ENCODE measurements at regions not wholly inside any gene's neighbourhood (a gene's known extent, or its start where the extent isn't known, plus 50 kb on each side); places are given as distances from the start of the nearest gene placed in this dataset.

DNA sequence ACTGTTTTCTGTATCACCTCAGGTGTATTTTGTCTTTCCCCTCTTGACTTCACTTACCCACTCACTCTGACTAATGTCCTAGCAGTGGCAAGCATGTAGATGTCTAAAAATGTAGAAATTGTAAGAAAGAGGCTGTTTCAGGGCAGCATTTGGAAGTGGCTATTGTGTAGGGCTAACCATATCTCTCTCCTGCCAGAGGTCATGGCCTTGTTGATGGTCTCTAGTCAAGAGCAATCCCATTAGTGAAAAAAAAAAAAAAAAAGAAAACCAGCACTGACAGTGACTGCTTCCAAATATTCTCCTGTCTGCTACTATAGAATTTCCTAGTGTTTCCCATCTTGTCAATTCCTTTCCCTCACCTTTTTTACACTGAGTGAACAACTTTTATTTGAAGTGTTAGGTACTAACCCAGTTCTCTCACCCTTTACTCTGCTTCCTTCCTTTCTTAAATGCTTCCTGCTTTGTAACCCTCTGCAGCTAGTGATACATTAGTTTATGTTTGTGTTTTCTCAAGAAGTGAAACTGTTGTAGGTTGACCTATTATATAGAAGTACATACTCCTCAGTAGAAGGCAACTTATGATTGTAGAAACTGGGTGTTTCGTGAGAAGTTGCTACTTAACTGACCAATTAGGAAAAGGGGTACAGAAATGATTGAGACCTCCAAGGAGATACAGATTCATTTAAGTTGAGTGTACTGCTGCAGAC lies 174.1 kb upstream of the PTPRK start:
- H2AK5ac ChIP-seq (ENCODE audit: insufficient read length, low read length): no peak overlapping the region
- H3K27me3 ChIP-seq (ENCODE audit: insufficient read depth, low read length): no peaks in the 10 kb centered on the region
- H3K9ac ChIP-seq (ENCODE audit: extremely low read depth, insufficient read length, low read length): no peak overlapping the region
- no peaks in the 10 kb centered on the region for H3K23me2 ChIP-seq (ENCODE audit: insufficient read length, low read depth, low read length, poor library complexity, severe bottlenecking)
- Mint-ChIP-seq H3K9me3 (no peaks in the 10 kb centered on the region), H3K4me1 (peaks cover 9 to 10% of the 10 kb centered on the region in 2 experiments), H3K27me3 (ENCODE audit: low read depth) (no peaks in the 10 kb centered on the region), H3K27ac (no peak overlapping the region), H3K4me3 (no peak overlapping the region), H3K36me3 (ENCODE audit: insufficient read depth in 1 of 3, low read depth in 3 of 3) (no peaks in the 10 kb centered on the region)
- H3K23ac ChIP-seq (ENCODE audit: insufficient read length, low read depth, low read length): no peak overlapping the region
- H3K79me2 ChIP-seq (ENCODE audit: insufficient read depth, low read length): no peaks in the 10 kb centered on the region
- H3K79me1 ChIP-seq (ENCODE audit: insufficient read depth, low read depth, low read length, poor library complexity, severe bottlenecking): no peaks in the 10 kb centered on the region
- WGBS (ENCODE audit: extremely low coverage, insufficient read length, low lambda C conversion rate): no CpG with 5 or more reads among the region's 1 CpG
- H3K4me1 ChIP-seq (ENCODE audit: insufficient read depth, low read length): 0 out of 2 replicates have a peak, but pooled peaks cover 2% of the 10 kb centered on the region
- no peak overlapping the region for H2AFZ ChIP-seq (ENCODE audit: low read length)
- H3K14ac ChIP-seq (ENCODE audit: insufficient read depth, low read length): no peak overlapping the region
- no peak for DNase-seq
- no peak overlapping the region for H2BK20ac ChIP-seq (ENCODE audit: low read depth, low read length, poor library complexity, severe bottlenecking)
- H3K4ac ChIP-seq (ENCODE audit: low read depth, low read length): no peak overlapping the region
- no peak overlapping the region for H3K27ac ChIP-seq (ENCODE audit: insufficient read length, low read depth, low read length)
- TF ChIP-seq, protein P1, sequence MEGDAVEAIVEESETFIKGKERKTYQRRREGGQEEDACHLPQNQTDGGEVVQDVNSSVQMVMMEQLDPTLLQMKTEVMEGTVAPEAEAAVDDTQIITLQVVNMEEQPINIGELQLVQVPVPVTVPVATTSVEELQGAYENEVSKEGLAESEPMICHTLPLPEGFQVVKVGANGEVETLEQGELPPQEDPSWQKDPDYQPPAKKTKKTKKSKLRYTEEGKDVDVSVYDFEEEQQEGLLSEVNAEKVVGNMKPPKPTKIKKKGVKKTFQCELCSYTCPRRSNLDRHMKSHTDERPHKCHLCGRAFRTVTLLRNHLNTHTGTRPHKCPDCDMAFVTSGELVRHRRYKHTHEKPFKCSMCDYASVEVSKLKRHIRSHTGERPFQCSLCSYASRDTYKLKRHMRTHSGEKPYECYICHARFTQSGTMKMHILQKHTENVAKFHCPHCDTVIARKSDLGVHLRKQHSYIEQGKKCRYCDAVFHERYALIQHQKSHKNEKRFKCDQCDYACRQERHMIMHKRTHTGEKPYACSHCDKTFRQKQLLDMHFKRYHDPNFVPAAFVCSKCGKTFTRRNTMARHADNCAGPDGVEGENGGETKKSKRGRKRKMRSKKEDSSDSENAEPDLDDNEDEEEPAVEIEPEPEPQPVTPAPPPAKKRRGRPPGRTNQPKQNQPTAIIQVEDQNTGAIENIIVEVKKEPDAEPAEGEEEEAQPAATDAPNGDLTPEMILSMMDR (conservative IDR thresholded peaks at IDR 0.05): no peak
- H4K20me1 ChIP-seq (ENCODE audit: control insufficient read depth, insufficient read depth, insufficient read length): no peaks in the 10 kb centered on the region
- no peak overlapping the region for H3K18ac ChIP-seq (ENCODE audit: insufficient read length, low read depth, low read length)
- H4K91ac ChIP-seq (ENCODE audit: insufficient read length, low read depth, low read length): no peak overlapping the region
- H2BK12ac ChIP-seq (ENCODE audit: insufficient read length, low read depth, low read length): no peak overlapping the region
- H3K4me2 ChIP-seq (ENCODE audit: insufficient read depth, insufficient read length, low read length): no peak overlapping the region
- no peak overlapping the region for H2BK120ac ChIP-seq (ENCODE audit: low read depth, low read length, poor library complexity, severe bottlenecking)
- H3K9me3 ChIP-seq (ENCODE audit: control insufficient read depth, low read depth, low read length): no peaks in the 10 kb centered on the region
- H2BK15ac ChIP-seq (ENCODE audit: low read depth, low read length): no peak overlapping the region
- H4K5ac ChIP-seq (ENCODE audit: insufficient read length, low read depth, low read length): no peak overlapping the region
- H2BK5ac ChIP-seq (ENCODE audit: insufficient read length, low read length): no peak overlapping the region
- H3K56ac ChIP-seq (ENCODE audit: insufficient read length, low read depth, low read length): no peak overlapping the region
- no peak overlapping the region for H4K8ac ChIP-seq (replicated peaks; ENCODE audit: insufficient read length, low read depth, low read length)
- no peak overlapping the region for H3T11ph ChIP-seq (ENCODE audit: low read length)
